ENCODE measurements at regions not wholly inside any gene's neighbourhood (a gene's known extent, or its start where the extent isn't known, plus 50 kb on each side); places are given as distances from the start of the nearest gene placed in this dataset.

DNA sequence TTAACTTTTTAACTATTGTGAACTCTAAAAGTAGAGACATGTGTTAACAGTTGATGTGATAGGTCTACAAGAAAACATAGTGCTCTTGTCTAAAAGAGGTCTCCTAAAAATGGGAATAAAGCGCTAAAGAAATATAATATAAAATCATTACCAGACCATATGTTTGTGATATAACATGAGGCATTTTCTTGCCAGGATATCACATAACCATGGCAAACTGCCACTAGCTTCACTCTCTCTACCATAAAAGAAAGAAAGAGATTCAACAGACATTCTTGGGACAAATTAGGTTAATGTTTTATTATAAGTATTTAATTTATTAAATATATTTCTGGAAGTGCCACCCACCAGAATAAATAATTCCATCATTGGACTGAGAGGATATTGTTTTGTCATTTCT, 115.0 kb downstream of the TMEM26 start:
- H3K27me3 Mint-ChIP-seq (ENCODE audit: unreplicated experiment): no peaks in the 10 kb centered on the region
- H3K4me3 Mint-ChIP-seq (ENCODE audit: unreplicated experiment): no peak overlapping the region
- DNase-seq (ENCODE audit: low spot score): no peak
- no peak overlapping the region for H3K27ac Mint-ChIP-seq (ENCODE audit: unreplicated experiment)
- H3K4me1 Mint-ChIP-seq (ENCODE audit: unreplicated experiment): no peaks in the 10 kb centered on the region
- H3K9me3 Mint-ChIP-seq (ENCODE audit: unreplicated experiment): no peaks in the 10 kb centered on the region
- H3K36me3 Mint-ChIP-seq (ENCODE audit: low read depth, unreplicated experiment): no peaks in the 10 kb centered on the region
- TF ChIP-seq, protein P1, sequence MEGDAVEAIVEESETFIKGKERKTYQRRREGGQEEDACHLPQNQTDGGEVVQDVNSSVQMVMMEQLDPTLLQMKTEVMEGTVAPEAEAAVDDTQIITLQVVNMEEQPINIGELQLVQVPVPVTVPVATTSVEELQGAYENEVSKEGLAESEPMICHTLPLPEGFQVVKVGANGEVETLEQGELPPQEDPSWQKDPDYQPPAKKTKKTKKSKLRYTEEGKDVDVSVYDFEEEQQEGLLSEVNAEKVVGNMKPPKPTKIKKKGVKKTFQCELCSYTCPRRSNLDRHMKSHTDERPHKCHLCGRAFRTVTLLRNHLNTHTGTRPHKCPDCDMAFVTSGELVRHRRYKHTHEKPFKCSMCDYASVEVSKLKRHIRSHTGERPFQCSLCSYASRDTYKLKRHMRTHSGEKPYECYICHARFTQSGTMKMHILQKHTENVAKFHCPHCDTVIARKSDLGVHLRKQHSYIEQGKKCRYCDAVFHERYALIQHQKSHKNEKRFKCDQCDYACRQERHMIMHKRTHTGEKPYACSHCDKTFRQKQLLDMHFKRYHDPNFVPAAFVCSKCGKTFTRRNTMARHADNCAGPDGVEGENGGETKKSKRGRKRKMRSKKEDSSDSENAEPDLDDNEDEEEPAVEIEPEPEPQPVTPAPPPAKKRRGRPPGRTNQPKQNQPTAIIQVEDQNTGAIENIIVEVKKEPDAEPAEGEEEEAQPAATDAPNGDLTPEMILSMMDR (IDR thresholded peaks at IDR 0.05; ENCODE audit: unreplicated experiment): no peak

DNA sequence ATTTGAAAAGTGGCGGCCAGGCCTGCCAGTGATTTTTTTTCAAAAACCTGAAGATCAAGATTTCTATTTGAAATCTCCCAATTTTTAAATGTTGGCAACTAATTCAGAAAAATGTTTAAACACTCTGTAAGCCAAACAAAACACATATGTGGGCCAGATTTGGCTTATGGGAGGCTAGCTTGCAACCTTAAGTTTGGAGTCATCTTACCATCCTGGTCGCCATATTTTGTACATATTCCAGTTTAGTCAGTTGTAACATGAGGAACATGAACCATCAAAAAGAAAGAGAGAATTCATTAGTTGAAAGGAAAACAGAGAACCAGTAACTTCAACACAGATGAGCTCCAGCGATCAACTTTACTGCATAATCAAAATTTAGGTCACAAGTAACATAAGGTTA, 115.4 kb downstream of the TMEM26 start:
- no peak for DNase-seq (ENCODE audit: low spot score)
- Mint-ChIP-seq H3K27me3 (ENCODE audit: unreplicated experiment) (no peaks in the 10 kb centered on the region), H3K4me1 (ENCODE audit: unreplicated experiment) (no peaks in the 10 kb centered on the region), H3K9me3 (ENCODE audit: unreplicated experiment) (no peaks in the 10 kb centered on the region), H3K27ac (ENCODE audit: unreplicated experiment) (no peak overlapping the region), H3K36me3 (ENCODE audit: low read depth, unreplicated experiment) (no peaks in the 10 kb centered on the region), H3K4me3 (ENCODE audit: unreplicated experiment) (no peak overlapping the region)
- TF ChIP-seq, protein P1 (IDR thresholded peaks at IDR 0.05; ENCODE audit: unreplicated experiment): no peak

DNA sequence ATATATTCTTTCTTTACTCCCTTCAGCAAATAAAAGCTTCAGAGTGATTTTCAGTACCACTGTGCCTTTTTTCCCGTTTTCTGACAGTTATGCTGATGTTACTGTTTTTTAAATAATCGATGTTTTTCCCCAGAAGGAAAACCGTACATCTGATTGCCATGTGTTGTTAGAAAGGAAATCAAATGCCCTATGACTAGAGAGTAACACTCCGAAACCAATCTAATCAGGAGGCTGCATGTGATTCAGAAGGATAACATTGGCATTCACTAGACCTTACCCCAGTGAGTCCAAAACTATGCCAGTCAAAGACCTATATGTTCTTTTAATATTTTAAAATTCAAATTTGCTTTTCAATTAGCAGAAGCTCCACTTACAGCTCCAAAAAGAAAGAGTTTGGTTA, 116.3 kb downstream of the TMEM26 start:
- Mint-ChIP-seq H3K9me3 (ENCODE audit: unreplicated experiment) (no peaks in the 10 kb centered on the region), H3K27me3 (ENCODE audit: unreplicated experiment) (no peaks in the 10 kb centered on the region)
- no peak for DNase-seq (ENCODE audit: low spot score)

DNA sequence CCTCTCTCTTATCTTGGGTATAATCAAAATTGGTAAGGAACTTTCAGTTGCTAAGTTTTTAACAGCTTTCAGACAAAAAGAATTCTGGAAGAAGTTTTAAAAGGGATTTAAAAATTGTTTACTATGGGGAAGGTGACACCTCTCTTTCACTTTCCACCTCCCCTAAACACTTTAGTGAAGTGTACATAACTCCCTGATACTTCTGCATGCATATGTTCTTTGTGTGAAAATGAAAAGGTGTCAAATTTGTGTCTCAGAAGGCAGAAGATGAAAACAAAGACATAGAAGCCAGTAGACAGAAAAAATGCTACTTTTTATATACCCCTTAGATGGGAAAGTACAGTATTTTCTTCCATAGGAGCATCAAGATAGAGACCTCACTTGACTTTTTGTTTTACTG, 117.8 kb downstream of the TMEM26 start:
- no peak for DNase-seq (ENCODE audit: low spot score)
- no peaks in the 10 kb centered on the region for H3K36me3 Mint-ChIP-seq (ENCODE audit: low read depth, unreplicated experiment)
- no peak overlapping the region for H3K4me3 Mint-ChIP-seq (ENCODE audit: unreplicated experiment)
- no peaks in the 10 kb centered on the region for H3K27me3 Mint-ChIP-seq (ENCODE audit: unreplicated experiment)
- H3K9me3 Mint-ChIP-seq (ENCODE audit: unreplicated experiment): no peaks in the 10 kb centered on the region
- no peak overlapping the region for H3K27ac Mint-ChIP-seq (ENCODE audit: unreplicated experiment)
- H3K4me1 Mint-ChIP-seq (ENCODE audit: unreplicated experiment): no peaks in the 10 kb centered on the region
- TF ChIP-seq, protein P1 (IDR thresholded peaks at IDR 0.05; ENCODE audit: unreplicated experiment): no peak

More for the DNA sequence above, 116.3 kb downstream of the TMEM26 start:
- no peaks in the 10 kb centered on the region for H3K4me1 Mint-ChIP-seq (ENCODE audit: unreplicated experiment)
- no peak overlapping the region for H3K27ac Mint-ChIP-seq (ENCODE audit: unreplicated experiment)
- TF ChIP-seq, protein P1 (IDR thresholded peaks at IDR 0.05; ENCODE audit: unreplicated experiment): no peak
- no peaks in the 10 kb centered on the region for H3K36me3 Mint-ChIP-seq (ENCODE audit: low read depth, unreplicated experiment)
- no peak overlapping the region for H3K4me3 Mint-ChIP-seq (ENCODE audit: unreplicated experiment)

DNA sequence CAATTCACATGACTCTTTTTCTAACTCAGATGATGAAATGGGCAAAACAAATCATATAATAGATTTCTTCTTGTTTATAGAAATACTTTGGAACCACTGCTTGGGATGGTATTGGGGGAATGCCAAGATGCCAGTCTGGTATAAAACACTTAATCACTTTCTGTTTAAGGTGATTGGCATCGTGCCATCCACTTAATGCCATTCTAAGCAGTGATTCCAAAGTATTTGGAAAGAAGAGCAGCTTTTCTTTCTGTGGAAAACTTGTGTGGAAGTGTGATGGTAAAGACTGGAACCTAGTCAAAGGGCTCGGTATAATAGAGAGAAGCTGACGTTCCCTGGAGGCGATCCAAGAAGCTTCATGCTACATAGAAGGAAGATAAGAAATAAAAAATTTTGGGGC, 120.6 kb downstream of the TMEM26 start:
- TF ChIP-seq, protein P1 (IDR thresholded peaks at IDR 0.05; ENCODE audit: unreplicated experiment): no peak
- Mint-ChIP-seq H3K9me3 (ENCODE audit: unreplicated experiment) (no peaks in the 10 kb centered on the region), H3K4me3 (ENCODE audit: unreplicated experiment) (no peak overlapping the region), H3K27me3 (ENCODE audit: unreplicated experiment) (no peaks in the 10 kb centered on the region), H3K4me1 (ENCODE audit: unreplicated experiment) (no peaks in the 10 kb centered on the region), H3K36me3 (ENCODE audit: low read depth, unreplicated experiment) (no peaks in the 10 kb centered on the region), H3K27ac (ENCODE audit: unreplicated experiment) (no peak overlapping the region)
- DNase-seq (ENCODE audit: low spot score): no peak
